ENCODE measurements at regions not wholly inside any gene's neighbourhood (a gene's known extent, or its start where the extent isn't known, plus 50 kb on each side); places are given as distances from the start of the nearest gene placed in this dataset.

DNA sequence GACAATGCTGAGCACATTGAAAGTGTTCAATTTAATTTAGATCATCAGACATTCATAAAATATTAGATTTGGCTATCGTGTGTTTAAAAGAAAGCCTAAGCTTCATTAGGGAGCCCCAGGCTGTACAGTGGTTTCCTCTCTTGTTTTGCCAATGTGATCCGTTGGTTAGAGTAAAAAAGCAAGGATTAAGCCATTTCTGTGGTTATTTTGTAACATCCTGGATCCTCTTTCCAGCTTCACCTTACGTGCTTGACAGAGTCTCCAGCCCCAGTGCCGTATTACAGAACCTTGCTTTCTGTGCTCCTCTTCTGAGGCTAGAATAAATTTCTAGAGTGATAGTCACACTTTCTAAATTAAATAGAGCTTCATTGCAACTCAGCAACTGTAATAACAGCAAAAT is 289.3 kb upstream of the LINC00305 start:
- Histone ChIP-seq H2AFZ (no peak overlapping the region), H3K27me3 (replicated peaks; ENCODE audit: insufficient read depth) (no peaks in the 10 kb centered on the region), H3K4me3 (no peak overlapping the region), H4K20me1 (ENCODE audit: insufficient read depth) (no peaks in the 10 kb centered on the region), H3K9ac (no peak overlapping the region), H3K9me3 (ENCODE audit: low read depth) (peaks cover 4% of the 10 kb centered on the region), H3K4me1 (ENCODE audit: insufficient read depth) (no peaks in the 10 kb centered on the region), H3F3A (ENCODE audit: insufficient read depth) (no peaks in the 10 kb centered on the region), H3K36me3 (ENCODE audit: low read depth) (no peaks in the 10 kb centered on the region), H3K9me2 (ENCODE audit: insufficient read depth) (no peaks in the 10 kb centered on the region), H3K79me2 (ENCODE audit: insufficient read depth) (no peaks in the 10 kb centered on the region), H3K27ac (no peak overlapping the region), H3K4me2 (ENCODE audit: unreplicated experiment) (no peak overlapping the region)
- DNase-seq: no peak
- in situ Hi-C loops (cut with MboI): no loop called here
- no peak for TF ChIP-seq EZH2phosphoT487 (IDR thresholded peaks at IDR 0.05; ENCODE audit: insufficient read depth, low read depth)
- TF ChIP-seq EZH2 (IDR thresholded peaks at IDR 0.05; ENCODE audit: insufficient read depth, poor library complexity, severe bottlenecking): no peak
- WGBS, 2 experiments (ENCODE audit: low coverage in 1 of 2, low lambda C conversion rate in 2 of 2, missing lambda C conversion rate in 2 of 2): 9 to 10% methylated on average over 4 of the region's 4 CpGs

DNA sequence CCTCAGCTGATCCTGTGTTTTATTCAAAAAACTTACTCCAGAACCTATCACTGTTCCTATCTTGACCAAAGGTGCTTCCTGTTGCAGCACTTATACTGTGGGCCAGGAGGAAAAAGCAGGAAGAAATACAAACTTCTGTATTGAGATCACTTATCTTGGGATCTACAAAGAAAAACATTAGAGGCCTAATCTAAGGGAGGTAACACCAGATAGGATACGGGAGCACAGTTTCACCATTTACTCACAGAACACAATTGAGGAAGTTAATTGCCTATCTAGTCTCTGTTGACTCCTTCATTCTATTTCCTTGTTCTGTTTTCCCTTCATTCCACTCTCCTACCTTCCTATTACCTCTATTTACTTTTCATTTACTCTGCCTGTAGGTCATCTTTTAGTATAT is 287.2 kb upstream of the LINC00305 start:
- H3F3A ChIP-seq (ENCODE audit: insufficient read depth): no peaks in the 10 kb centered on the region
- H3K9ac ChIP-seq: no peak overlapping the region
- in situ Hi-C loops (cut with MboI): no loop called here
- H3K27ac ChIP-seq: no peak overlapping the region
- TF ChIP-seq EZH2phosphoT487 (IDR thresholded peaks at IDR 0.05; ENCODE audit: insufficient read depth, low read depth) (no peak), EZH2 (IDR thresholded peaks at IDR 0.05; ENCODE audit: insufficient read depth, poor library complexity, severe bottlenecking) (no peak)
- H3K4me3 ChIP-seq: no peak overlapping the region
- no peaks in the 10 kb centered on the region for H3K9me2 ChIP-seq (ENCODE audit: insufficient read depth)
- 35 to 38% methylated on average over 1 of the region's 1 CpG for WGBS, 2 experiments (ENCODE audit: low coverage in 1 of 2, low lambda C conversion rate in 2 of 2, missing lambda C conversion rate in 2 of 2)
- no peaks in the 10 kb centered on the region for H3K79me2 ChIP-seq (ENCODE audit: insufficient read depth)
- H3K9me3 ChIP-seq (ENCODE audit: low read depth): peaks cover 4% of the 10 kb centered on the region
- no peaks in the 10 kb centered on the region for H4K20me1 ChIP-seq (ENCODE audit: insufficient read depth)
- no peaks in the 10 kb centered on the region for H3K36me3 ChIP-seq (ENCODE audit: low read depth)
- no peak for DNase-seq
- no peaks in the 10 kb centered on the region for H3K27me3 ChIP-seq (replicated peaks; ENCODE audit: insufficient read depth)
- no peak overlapping the region for H3K4me2 ChIP-seq (ENCODE audit: unreplicated experiment)
- H2AFZ ChIP-seq: no peak overlapping the region
- H3K4me1 ChIP-seq (ENCODE audit: insufficient read depth): no peaks in the 10 kb centered on the region

DNA sequence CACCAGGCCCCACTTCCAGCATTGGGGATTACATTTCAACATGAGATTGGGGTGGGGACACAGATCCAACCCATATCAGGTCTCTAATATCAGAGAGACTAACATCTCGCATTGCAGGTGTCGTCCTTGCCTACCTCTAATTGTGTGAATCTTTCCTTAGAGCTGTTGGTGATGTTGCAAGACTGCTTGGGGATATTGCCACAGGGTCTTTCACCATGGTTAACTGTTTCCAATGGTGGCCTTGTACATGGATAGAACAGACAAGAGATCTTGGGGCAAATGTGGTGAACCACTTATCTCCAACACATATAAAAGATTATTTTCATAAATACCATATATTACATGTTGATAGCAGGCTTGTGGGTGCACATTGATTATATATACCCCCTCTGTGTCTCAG is 270.3 kb upstream of the LINC00305 start:
- in situ Hi-C loops (cut with MboI): no loop called here
- H3K9me3 ChIP-seq (ENCODE audit: low read depth): no peaks in the 10 kb centered on the region
- no peaks in the 10 kb centered on the region for H3F3A ChIP-seq (ENCODE audit: insufficient read depth)
- H3K79me2 ChIP-seq (ENCODE audit: insufficient read depth): no peaks in the 10 kb centered on the region
- no peak overlapping the region for H2AFZ ChIP-seq
- H4K20me1 ChIP-seq (ENCODE audit: insufficient read depth): no peaks in the 10 kb centered on the region
- no peak overlapping the region for H3K4me2 ChIP-seq (ENCODE audit: unreplicated experiment)
- H3K4me3 ChIP-seq: no peak overlapping the region
- no peak overlapping the region for H3K27ac ChIP-seq
- H3K9me2 ChIP-seq (ENCODE audit: insufficient read depth): no peaks in the 10 kb centered on the region
- H3K4me1 ChIP-seq (ENCODE audit: insufficient read depth): no peaks in the 10 kb centered on the region
- no peaks in the 10 kb centered on the region for H3K36me3 ChIP-seq (ENCODE audit: low read depth)
- WGBS, 2 experiments (ENCODE audit: low coverage in 1 of 2, low lambda C conversion rate in 2 of 2, missing lambda C conversion rate in 2 of 2): 28 to 31% methylated on average over 2 of the region's 2 CpGs
- TF ChIP-seq EZH2 (IDR thresholded peaks at IDR 0.05; ENCODE audit: insufficient read depth, poor library complexity, severe bottlenecking): no peak
- DNase-seq: no peak
- no peaks in the 10 kb centered on the region for H3K27me3 ChIP-seq (replicated peaks; ENCODE audit: insufficient read depth)
- H3K9ac ChIP-seq: no peak overlapping the region

DNA sequence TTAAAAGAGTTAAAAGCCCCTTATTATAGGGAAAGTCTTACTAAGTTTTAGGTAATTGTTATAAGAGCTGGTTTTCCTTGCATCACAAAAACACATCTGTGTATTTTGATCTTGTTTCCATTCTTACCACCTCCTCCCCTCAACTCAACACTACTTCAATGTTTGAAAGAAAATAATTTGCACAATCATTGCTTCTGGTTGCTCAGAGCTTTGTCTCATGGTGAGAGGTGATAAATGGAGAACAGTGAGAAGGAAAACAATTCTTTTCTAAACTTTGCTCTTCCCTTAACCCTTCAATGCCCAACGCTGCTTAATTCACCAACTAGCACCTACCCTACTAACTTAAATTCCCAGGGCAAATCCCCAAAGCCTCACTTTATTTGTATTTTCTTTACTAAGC is 268.1 kb upstream of the LINC00305 start:
- TF ChIP-seq EZH2phosphoT487 (IDR thresholded peaks at IDR 0.05; ENCODE audit: insufficient read depth, low read depth) (no peak), EZH2 (IDR thresholded peaks at IDR 0.05; ENCODE audit: insufficient read depth, poor library complexity, severe bottlenecking) (no peak)
- Histone ChIP-seq H3K4me3 (no peak overlapping the region), H3K36me3 (ENCODE audit: low read depth) (no peaks in the 10 kb centered on the region), H3K27ac (no peak overlapping the region), H3F3A (ENCODE audit: insufficient read depth) (no peaks in the 10 kb centered on the region), H3K9ac (no peak overlapping the region), H3K4me2 (ENCODE audit: unreplicated experiment) (no peak overlapping the region), H3K4me1 (ENCODE audit: insufficient read depth) (no peaks in the 10 kb centered on the region), H3K9me2 (ENCODE audit: insufficient read depth) (no peaks in the 10 kb centered on the region), H3K79me2 (ENCODE audit: insufficient read depth) (no peaks in the 10 kb centered on the region), H3K27me3 (replicated peaks; ENCODE audit: insufficient read depth) (no peaks in the 10 kb centered on the region), H3K9me3 (ENCODE audit: low read depth) (no peaks in the 10 kb centered on the region), H2AFZ (no peak overlapping the region), H4K20me1 (ENCODE audit: insufficient read depth) (no peaks in the 10 kb centered on the region)
- no peak for DNase-seq
- 0% methylated on average over 1 of the region's 1 CpG for WGBS, 2 experiments (ENCODE audit: low coverage in 1 of 2, low lambda C conversion rate in 2 of 2, missing lambda C conversion rate in 2 of 2)
- in situ Hi-C loops (cut with MboI): no loop called here

DNA sequence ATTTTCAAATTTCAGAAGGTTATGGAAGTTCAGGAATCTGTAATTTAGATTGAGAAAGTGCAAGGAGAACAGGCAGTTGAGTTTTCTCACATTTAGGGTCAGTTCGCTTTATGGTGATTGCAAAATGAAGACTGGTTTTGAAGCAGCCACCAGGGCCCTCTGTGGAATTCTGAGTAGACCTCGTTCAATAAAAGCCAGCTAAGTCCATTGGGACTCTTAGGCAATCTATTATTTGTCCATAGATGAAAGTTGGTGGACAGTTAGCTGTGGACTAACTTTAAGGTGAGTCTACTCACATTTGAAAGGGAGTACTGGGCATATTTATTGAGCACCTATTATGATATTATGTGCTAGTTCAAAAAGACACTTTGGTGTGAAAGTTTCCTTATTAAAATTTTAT is 266.3 kb upstream of the LINC00305 start:
- no peak overlapping the region for H3K4me3 ChIP-seq
- TF ChIP-seq EZH2 (IDR thresholded peaks at IDR 0.05; ENCODE audit: insufficient read depth, poor library complexity, severe bottlenecking): no peak
- TF ChIP-seq EZH2phosphoT487 (IDR thresholded peaks at IDR 0.05; ENCODE audit: insufficient read depth, low read depth): no peak
- H3K79me2 ChIP-seq (ENCODE audit: insufficient read depth): no peaks in the 10 kb centered on the region
- H3K9me3 ChIP-seq (ENCODE audit: low read depth): no peaks in the 10 kb centered on the region
- no peak overlapping the region for H3K27ac ChIP-seq
- H3F3A ChIP-seq (ENCODE audit: insufficient read depth): no peaks in the 10 kb centered on the region
- DNase-seq: no peak
- in situ Hi-C loops (cut with MboI): no loop called here
- H3K4me1 ChIP-seq (ENCODE audit: insufficient read depth): no peaks in the 10 kb centered on the region
- no peak overlapping the region for H3K4me2 ChIP-seq (ENCODE audit: unreplicated experiment)
- H3K9ac ChIP-seq: no peak overlapping the region
- H2AFZ ChIP-seq: no peak overlapping the region
- H4K20me1 ChIP-seq (ENCODE audit: insufficient read depth): no peaks in the 10 kb centered on the region
- no peaks in the 10 kb centered on the region for H3K27me3 ChIP-seq (replicated peaks; ENCODE audit: insufficient read depth)
- no peaks in the 10 kb centered on the region for H3K9me2 ChIP-seq (ENCODE audit: insufficient read depth)
- WGBS, 2 experiments (ENCODE audit: low coverage in 1 of 2, low lambda C conversion rate in 2 of 2, missing lambda C conversion rate in 2 of 2): 14 to 17% methylated on average over 2 of the region's 2 CpGs
- no peaks in the 10 kb centered on the region for H3K36me3 ChIP-seq (ENCODE audit: low read depth)

Data from GM23248 (cell line).